VCaP (cell line): ENCODE measurements at regions not wholly inside any gene's neighbourhood (a gene's known extent, or its start where the extent isn't known, plus 50 kb on each side); places are given as distances from the start of the nearest gene placed in this dataset.

Experiments
- H3K27ac ChIP-seq: fragments of 450-650 bp; 2 replicates; pipeline ENCODE4 v1.5.1; 2017
- CTCF ChIP-seq: fragments of 450-650 bp; conservative IDR thresholded peaks from 2 replicates; pipeline ENCODE4 v1.5.1; 2017; ENCODE audit warnings: mild to moderate bottlenecking, moderate library complexity

GRCh38 chr11:116590844-116591570, 181.8 kb downstream of the BUD13 start:
- H3K27ac ChIP-seq = no peak overlapping the region
- no peak for TF ChIP-seq CTCF

GRCh38 chr11:116589402-116589801, 183.4 kb downstream of the BUD13 start:
- no peak for TF ChIP-seq CTCF
- no peak overlapping the region for H3K27ac ChIP-seq

- no peak for TF ChIP-seq CTCF
- H3K27ac ChIP-seq = no peak overlapping the region
Observed at GRCh38 chr11:116586392-116586791, 186.4 kb downstream of the BUD13 start.

- H3K27ac ChIP-seq = no peak overlapping the region
- no peak for TF ChIP-seq CTCF
Observed at GRCh38 chr11:116582571-116582970, 190.2 kb downstream of the BUD13 start.

- TF ChIP-seq CTCF = no peak
- H3K27ac ChIP-seq = no peak overlapping the region
Observed at GRCh38 chr11:116581349-116581748, 191.4 kb downstream of the BUD13 start.

- no peak overlapping the region for H3K27ac ChIP-seq
- no peak for TF ChIP-seq CTCF
Observed at GRCh38 chr11:116580799-116581198, 192.0 kb downstream of the BUD13 start.

GRCh38 chr11:116579857-116580727, 192.7 kb downstream of the BUD13 start:
- no peak overlapping the region for H3K27ac ChIP-seq
- no peak for TF ChIP-seq CTCF
